GM20431 (cell line): ENCODE measurements at regions not wholly inside any gene's neighbourhood (a gene's known extent, or its start where the extent isn't known, plus 50 kb on each side); places are given as distances from the start of the nearest gene placed in this dataset.

ENCODE experiments used
- in situ Hi-C: fragments of 300-500 bp; cut with MseI, MboI; formaldehyde crosslinking; loops from one replicate; pipeline ENCODE4 v1.15.0; 2020; ENCODE audit warnings: low sequenced_read_pairs; ENCODE audit not compliant: unreplicated experiment

- in situ Hi-C loops = no loop called here
These were observed 112.1 kb upstream of the DRD2 start for GRCh38 chr11:113587308-113587739.

GRCh38 chr11:113584371-113584770 lies 109.2 kb upstream of the DRD2 start:
- in situ Hi-C loops = no loop called here

- in situ Hi-C loops = no loop called here
These were observed 106.5 kb upstream of the DRD2 start for GRCh38 chr11:113581713-113582112.

- in situ Hi-C loops = no loop called here
These were observed 104.2 kb upstream of the DRD2 start for GRCh38 chr11:113579292-113579940.

- in situ Hi-C loops = no loop called here
These were observed 103.6 kb upstream of the DRD2 start for GRCh38 chr11:113578715-113579250.

- in situ Hi-C loops = no loop called here
These were observed 102.8 kb upstream of the DRD2 start for GRCh38 chr11:113578033-113578380.

GRCh38 chr11:113577356-113578032 lies 102.3 kb upstream of the DRD2 start:
- in situ Hi-C loops = no loop called here

- in situ Hi-C loops = no loop called here
These were observed 99.4 kb upstream of the DRD2 start for GRCh38 chr11:113574586-113574985.

- in situ Hi-C loops = no loop called here
These were observed 99.0 kb upstream of the DRD2 start for GRCh38 chr11:113574171-113574570.

GRCh38 chr11:113572136-113572735 lies 97.0 kb upstream of the DRD2 start:
- in situ Hi-C loops = no loop called here

- in situ Hi-C loops = no loop called here
These were observed 96.3 kb upstream of the DRD2 start for GRCh38 chr11:113571531-113571930.

- in situ Hi-C loops = no loop called here
These were observed 95.7 kb upstream of the DRD2 start for GRCh38 chr11:113570906-113571305.

GRCh38 chr11:113569391-113569790 lies 94.2 kb upstream of the DRD2 start:
- in situ Hi-C loops = no loop called here

GRCh38 chr11:113568566-113568965 lies 93.4 kb upstream of the DRD2 start:
- in situ Hi-C loops = no loop called here

- in situ Hi-C loops = no loop called here
These were observed 92.8 kb upstream of the DRD2 start for GRCh38 chr11:113567867-113568544.

- in situ Hi-C loops = no loop called here
These were observed 91.9 kb upstream of the DRD2 start for GRCh38 chr11:113567097-113567496.

GRCh38 chr11:113564527-113565130 lies 89.4 kb upstream of the DRD2 start:
- in situ Hi-C loops = no loop called here

GRCh38 chr11:113563766-113564526 lies 88.7 kb upstream of the DRD2 start:
- in situ Hi-C loops = no loop called here

- in situ Hi-C loops = no loop called here
These were observed 87.8 kb upstream of the DRD2 start for GRCh38 chr11:113562981-113563461.
